ENCODE measurements at regions not wholly inside any gene's neighbourhood (a gene's known extent, or its start where the extent isn't known, plus 50 kb on each side); places are given as distances from the start of the nearest gene placed in this dataset.

DNA sequence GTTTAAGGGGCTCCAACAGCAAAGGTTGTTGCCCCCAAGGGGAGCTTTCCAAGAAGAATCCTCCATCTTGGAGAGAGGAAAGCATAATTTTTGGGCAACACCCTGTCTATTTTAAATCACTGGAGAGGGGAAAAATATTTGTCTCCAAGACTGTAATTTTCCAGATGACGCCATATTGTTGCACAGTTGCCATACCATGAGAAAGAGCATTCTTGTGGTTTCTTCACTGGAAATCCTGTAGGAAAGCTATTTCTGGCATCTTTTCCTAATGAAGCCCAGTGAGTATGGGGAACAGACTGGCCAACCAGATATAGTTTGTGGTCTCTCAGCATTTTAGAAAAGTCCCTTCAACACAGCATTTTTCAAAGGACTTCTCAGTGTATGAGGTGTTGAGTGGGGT lies 88.1 kb upstream of the MANSC4 start:
- TF ChIP-seq CTCF (IDR thresholded peaks at IDR 0.05) (no peak), POLR2A (IDR thresholded peaks at IDR 0.05) (no peak), POLR2AphosphoS5 (IDR thresholded peaks at IDR 0.05) (no peak)

Data from prostate gland (tissue), 2 donors.